ENCODE measurements at regions not wholly inside any gene's neighbourhood (a gene's known extent, or its start where the extent isn't known, plus 50 kb on each side); places are given as distances from the start of the nearest gene placed in this dataset.

- TF ChIP-seq CTCF (IDR thresholded peaks at IDR 0.05; ENCODE audit: low read length) (no peak), EZH2 (IDR thresholded peaks at IDR 0.05; ENCODE audit: borderline replicate concordance, low read length) (no peak)
Measured at GRCh38 chr11:98836156-98836555, 184.6 kb upstream of the CNTN5 start.
